Effector memory CD4-positive, alpha-beta T cell (primary cell): ENCODE measurements at regions not wholly inside any gene's neighbourhood (a gene's known extent, or its start where the extent isn't known, plus 50 kb on each side); places are given as distances from the start of the nearest gene placed in this dataset.

Source experiments
- DNase-seq, 3 donors: peaks; one replicate each; pipeline ENCODE4 v3.0.0-alpha.2; 2020
- H3K27ac ChIP-seq: 2 replicates; pipeline ENCODE4 v1.7.0; 2013; ENCODE audit warnings: mild to moderate bottlenecking, low read length, moderate library complexity; ENCODE audit not compliant: insufficient read depth, poor library complexity, severe bottlenecking
- H3K27me3 ChIP-seq: replicated peaks from 2 replicates; pipeline ENCODE4 v1.7.0; 2013; ENCODE audit warnings: mild to moderate bottlenecking, low read length; ENCODE audit not compliant: insufficient read depth, control insufficient read depth, poor library complexity, severe bottlenecking
- H3K36me3 ChIP-seq: 2 replicates; pipeline ENCODE4 v1.7.0; 2013; ENCODE audit warnings: mild to moderate bottlenecking, low read length, moderate library complexity; ENCODE audit not compliant: control insufficient read depth, insufficient read depth
- H3K4me1 ChIP-seq: 2 replicates; pipeline ENCODE4 v1.7.0; 2013; ENCODE audit warnings: low read length, mild to moderate bottlenecking; ENCODE audit not compliant: control insufficient read depth, insufficient read depth, poor library complexity, severe bottlenecking
- H3K4me3 ChIP-seq: 2 replicates; pipeline ENCODE4 v1.7.0; 2013; ENCODE audit warnings: low read length, low read depth, mild to moderate bottlenecking; ENCODE audit not compliant: insufficient read depth, poor library complexity, severe bottlenecking
- H3K9me3 ChIP-seq: 2 replicates; pipeline ENCODE4 v1.7.0; 2013; ENCODE audit warnings: mild to moderate bottlenecking, low read length, moderate library complexity; ENCODE audit not compliant: control insufficient read depth

GRCh38 chr9:6703898-6704639, 53.7 kb upstream of the KDM4C start:
- Histone ChIP-seq H3K9me3 (no peaks in the 10 kb centered on the region), H3K4me3 (peak overlapping the region; percentile 74), H3K27ac (peak overlapping the region; percentile 90), H3K27me3 (no peaks in the 10 kb centered on the region), H3K36me3 (no peaks in the 10 kb centered on the region), H3K4me1 (no peaks in the 10 kb centered on the region)
- DNase-seq: peak; percentile 59 to 78 (median 69)

GRCh38 chr9:6702707-6703106, 55.1 kb upstream of the KDM4C start:
- H3K4me1 ChIP-seq: no peaks in the 10 kb centered on the region

GRCh38 chr9:6696178-6696577, 50.6 kb upstream of the GLDC start:
- Histone ChIP-seq H3K9me3 (no peaks in the 10 kb centered on the region), H3K4me1 (no peaks in the 10 kb centered on the region), H3K4me3 (no peak overlapping the region), H3K27ac (no peak overlapping the region), H3K36me3 (no peaks in the 10 kb centered on the region), H3K27me3 (no peaks in the 10 kb centered on the region)
- DNase-seq: no peak

More at GRCh38 chr9:6702707-6703106, 55.1 kb upstream of the KDM4C start:
- Histone ChIP-seq H3K4me3 (no peak overlapping the region), H3K36me3 (no peaks in the 10 kb centered on the region), H3K9me3 (no peaks in the 10 kb centered on the region), H3K27me3 (no peaks in the 10 kb centered on the region), H3K27ac (no peak overlapping the region)
- no peak for DNase-seq

DNA sequence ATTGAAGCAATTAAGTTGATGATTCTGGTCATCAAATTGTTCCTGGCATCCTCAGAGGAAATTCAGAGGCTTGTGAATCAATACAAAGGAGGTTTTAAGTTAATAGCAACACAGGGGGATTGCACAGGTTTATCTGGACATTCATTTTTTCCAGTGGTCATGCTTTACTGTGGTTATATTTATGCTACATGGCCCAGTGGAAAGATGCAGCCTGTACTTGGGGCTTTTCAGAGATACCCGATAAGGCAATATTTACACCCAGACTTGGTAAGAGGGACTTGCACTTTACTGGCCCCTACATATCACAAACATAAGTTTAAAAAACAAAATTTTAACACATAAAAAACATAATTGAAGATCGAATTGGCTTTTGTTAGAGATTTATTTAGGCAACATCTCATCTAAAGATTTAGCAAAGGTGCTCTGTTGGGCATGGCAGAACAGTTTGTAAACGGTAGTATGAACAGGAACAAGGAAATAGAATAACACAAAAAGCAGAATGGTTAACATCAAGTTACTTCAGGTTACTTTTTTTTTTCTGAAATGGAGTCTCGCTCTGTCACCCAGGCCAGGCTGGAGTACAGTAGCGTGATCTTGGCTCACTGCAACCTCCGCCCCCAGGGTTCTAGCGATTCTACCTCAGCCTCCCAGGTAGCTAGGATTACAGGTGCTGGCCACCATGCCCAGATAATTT, 49.7 kb upstream of the GLDC start:
- H3K4me1 ChIP-seq: no peaks in the 10 kb centered on the region
- H3K4me3 ChIP-seq: no peak overlapping the region
- no peak for DNase-seq
- H3K36me3 ChIP-seq: no peaks in the 10 kb centered on the region
- H3K27ac ChIP-seq: no peak overlapping the region
- no peaks in the 10 kb centered on the region for H3K9me3 ChIP-seq
- H3K27me3 ChIP-seq: no peaks in the 10 kb centered on the region
